ENCODE measurements at regions not wholly inside any gene's neighbourhood (a gene's known extent, or its start where the extent isn't known, plus 50 kb on each side); places are given as distances from the start of the nearest gene placed in this dataset.

DNA sequence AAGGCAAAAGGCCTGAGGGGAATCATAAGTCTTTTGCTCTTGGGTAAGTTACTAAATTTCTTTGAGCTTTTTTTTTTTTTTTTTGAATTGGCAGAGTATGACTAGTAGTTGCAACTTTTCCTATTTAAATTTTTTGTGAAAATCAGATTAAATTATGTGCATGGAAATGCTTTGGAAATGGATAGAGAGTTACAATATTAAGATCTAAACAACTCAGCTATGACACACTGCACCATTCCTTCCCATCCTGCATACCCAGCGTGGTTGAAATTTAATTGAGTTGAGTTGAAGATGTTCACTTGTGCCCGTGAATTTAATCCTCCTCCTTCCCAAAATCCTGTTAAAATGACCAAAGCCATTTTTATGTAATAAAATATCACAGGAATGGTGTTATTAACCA is 296.4 kb downstream of the ACTL7B start:
- TF ChIP-seq POLR2A (IDR thresholded peaks at IDR 0.05) (no peak), POLR2AphosphoS5 (IDR thresholded peaks at IDR 0.05; ENCODE audit: insufficient read depth in 1 of 2, low read depth in 1 of 2) (no peak)
- TF ChIP-seq, protein P1, sequence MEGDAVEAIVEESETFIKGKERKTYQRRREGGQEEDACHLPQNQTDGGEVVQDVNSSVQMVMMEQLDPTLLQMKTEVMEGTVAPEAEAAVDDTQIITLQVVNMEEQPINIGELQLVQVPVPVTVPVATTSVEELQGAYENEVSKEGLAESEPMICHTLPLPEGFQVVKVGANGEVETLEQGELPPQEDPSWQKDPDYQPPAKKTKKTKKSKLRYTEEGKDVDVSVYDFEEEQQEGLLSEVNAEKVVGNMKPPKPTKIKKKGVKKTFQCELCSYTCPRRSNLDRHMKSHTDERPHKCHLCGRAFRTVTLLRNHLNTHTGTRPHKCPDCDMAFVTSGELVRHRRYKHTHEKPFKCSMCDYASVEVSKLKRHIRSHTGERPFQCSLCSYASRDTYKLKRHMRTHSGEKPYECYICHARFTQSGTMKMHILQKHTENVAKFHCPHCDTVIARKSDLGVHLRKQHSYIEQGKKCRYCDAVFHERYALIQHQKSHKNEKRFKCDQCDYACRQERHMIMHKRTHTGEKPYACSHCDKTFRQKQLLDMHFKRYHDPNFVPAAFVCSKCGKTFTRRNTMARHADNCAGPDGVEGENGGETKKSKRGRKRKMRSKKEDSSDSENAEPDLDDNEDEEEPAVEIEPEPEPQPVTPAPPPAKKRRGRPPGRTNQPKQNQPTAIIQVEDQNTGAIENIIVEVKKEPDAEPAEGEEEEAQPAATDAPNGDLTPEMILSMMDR (IDR thresholded peaks at IDR 0.05): no peak

Data from vagina (tissue), 2 donors.